ENCODE measurements at regions not wholly inside any gene's neighbourhood (a gene's known extent, or its start where the extent isn't known, plus 50 kb on each side); places are given as distances from the start of the nearest gene placed in this dataset.

- peak in 1 of 2 donors; percentile 12 for DNase-seq (ENCODE audit: low read depth in 2 of 2)
These were observed 49.7 kb upstream of the BHLHE23 start for GRCh38 chr20:63056236-63057170.

All from stimulated activated CD8-positive, alpha-beta memory T cell treated with anti-CD3 and anti-CD28 coated beads, Interleukin-7, amount 100 ng/mL, for 4 hours (primary cell).